Liver (tissue), 8 donors: ENCODE measurements at regions not wholly inside any gene's neighbourhood (a gene's known extent, or its start where the extent isn't known, plus 50 kb on each side); places are given as distances from the start of the nearest gene placed in this dataset.

Experiments used
- DNase-seq: peaks from one replicate; pipeline ENCODE4 v3.0.0-alpha.2; 2017; ENCODE audit warnings: low spot score
- H3K27ac ChIP-seq, 2 donors: one replicate each; pipeline ENCODE4 v1.7.0; 2013; ENCODE audit warnings: inconsistent platforms in 2 of 2, low read length in 2 of 2, control low read depth in 1 of 2, low read depth in 1 of 2, mild to moderate bottlenecking in 1 of 2
- H3K27me3 ChIP-seq, 4 donors: one replicate each; pipeline versions ENCODE4 v1.6.1 to v1.7.0; 2013; ENCODE audit warnings: low read length in 3 of 4, inconsistent platforms in 1 of 4, mild to moderate bottlenecking in 1 of 4, moderate library complexity in 1 of 4; ENCODE audit not compliant: control insufficient read depth in 4 of 4, insufficient read depth in 4 of 4
- H3K36me3 ChIP-seq, 4 donors: one replicate each; pipeline versions ENCODE4 v1.6.1 to v1.7.0; 2013; ENCODE audit warnings: low read length in 3 of 4, mild to moderate bottlenecking in 3 of 4, low read depth in 1 of 4, moderate library complexity in 1 of 4; ENCODE audit not compliant: control insufficient read depth in 4 of 4, insufficient read depth in 3 of 4
- H3K4me1 ChIP-seq, 4 donors: one replicate each; pipeline versions ENCODE4 v1.6.1 to v1.7.0; 2013; ENCODE audit warnings: low read length in 3 of 4, mild to moderate bottlenecking in 3 of 4, moderate library complexity in 1 of 4; ENCODE audit not compliant: control insufficient read depth in 4 of 4, insufficient read depth in 4 of 4
- H3K4me3 ChIP-seq, 3 donors: one replicate each; pipeline versions ENCODE4 v1.6.1 to v1.7.0; 2013; ENCODE audit warnings: low read length in 3 of 3, control low read depth in 1 of 3, low read depth in 1 of 3, mild to moderate bottlenecking in 1 of 3
- H3K9ac ChIP-seq, 2 donors: one replicate each; pipeline ENCODE4 v1.7.0; 2013; ENCODE audit warnings: low read length in 2 of 2, mild to moderate bottlenecking in 2 of 2, moderate library complexity in 2 of 2, control low read depth in 1 of 2, low read depth in 1 of 2
- H3K9me3 ChIP-seq, 4 donors: one replicate each; pipeline versions ENCODE4 v1.6.1 to v1.7.0; 2013; ENCODE audit warnings: low read length in 3 of 4; ENCODE audit not compliant: control insufficient read depth in 4 of 4
- ATF3 ChIP-seq: IDR thresholded peaks from 2 replicates; pipeline ENCODE4 v1.6.1; 2016; ENCODE audit warnings: antibody characterized with exemption
- CTCF ChIP-seq: fragments of 150-350 bp; IDR thresholded peaks from 2 replicates; pipeline ENCODE4 v1.5.1; 2017; ENCODE audit warnings: improper control_type of control experiment, low read depth, low read length; ENCODE audit not compliant: missing input control
- EGR1 ChIP-seq, 2 donors: IDR thresholded peaks; 2 replicates each; pipeline ENCODE4 v1.6.1; 2016 to 2018; ENCODE audit warnings: antibody characterized with exemption in 2 of 2, low read depth in 2 of 2
- FOXA1 ChIP-seq: IDR thresholded peaks from 2 replicates; pipeline ENCODE4 v1.6.1; 2016; ENCODE audit warnings: antibody characterized with exemption
- FOXA2 ChIP-seq: IDR thresholded peaks from 2 replicates; pipeline ENCODE4 v1.6.1; 2016; ENCODE audit warnings: antibody characterized with exemption
- GABPA ChIP-seq, 2 donors: IDR thresholded peaks in 1 of 2; conservative IDR thresholded peaks in 1 of 2; 2 replicates each; pipeline ENCODE4 v1.6.1; 2016; ENCODE audit warnings: antibody characterized with exemption in 2 of 2, mild to moderate bottlenecking in 1 of 2, moderate library complexity in 1 of 2
- HNF4A ChIP-seq, 2 donors: conservative IDR thresholded peaks; 2 replicates each; pipeline ENCODE4 v1.6.1; 2016; ENCODE audit warnings: antibody characterized with exemption in 2 of 2, mild to moderate bottlenecking in 2 of 2
- HNF4G ChIP-seq: IDR thresholded peaks from 2 replicates; pipeline ENCODE4 v1.6.1; 2016; ENCODE audit warnings: antibody characterized with exemption
- JUND ChIP-seq, 2 donors: IDR thresholded peaks; 2 replicates each; pipeline ENCODE4 v1.6.1; 2016; ENCODE audit warnings: antibody characterized with exemption in 2 of 2
- MAX ChIP-seq: IDR thresholded peaks from 2 replicates; pipeline ENCODE4 v1.6.1; 2016; ENCODE audit warnings: antibody characterized with exemption
- NR2F2 ChIP-seq: IDR thresholded peaks from 2 replicates; pipeline ENCODE4 v1.6.1; 2016; ENCODE audit warnings: antibody characterized with exemption
- RAD21 ChIP-seq, 2 donors: IDR thresholded peaks; 2 replicates each; pipeline ENCODE4 v1.6.1; 2016; ENCODE audit warnings: antibody characterized with exemption in 2 of 2, mild to moderate bottlenecking in 2 of 2
- REST ChIP-seq: IDR thresholded peaks from 2 replicates; pipeline ENCODE4 v1.6.1; 2016; ENCODE audit warnings: antibody characterized with exemption, mild to moderate bottlenecking
- RXRA ChIP-seq, 2 donors: IDR thresholded peaks; 2 replicates each; pipeline ENCODE4 v1.6.1; 2017 to 2018; ENCODE audit warnings: antibody characterized with exemption in 2 of 2, mild to moderate bottlenecking in 1 of 2
- SP1 ChIP-seq: IDR thresholded peaks from 2 replicates; pipeline ENCODE4 v1.6.1; 2018; ENCODE audit warnings: antibody characterized with exemption, mild to moderate bottlenecking
- TAF1 ChIP-seq: conservative IDR thresholded peaks from 2 replicates; pipeline ENCODE4 v1.6.1; 2016; ENCODE audit warnings: antibody characterized with exemption, mild to moderate bottlenecking
- YY1 ChIP-seq: IDR thresholded peaks from 2 replicates; pipeline ENCODE4 v1.6.1; 2016; ENCODE audit warnings: antibody characterized with exemption, mild to moderate bottlenecking
- WGBS: extraction: QIAGEN DNeasy Blood & Tissue Kit; methylation state at CpG from one replicate; pipeline ENCODE4 v1.1.7; 2013; 5-methylcytosine and 5-hydroxymethylcytosine counted together
- TF ChIP-seq, protein P1 (sequence below): IDR thresholded peaks from 2 replicates; pipeline ENCODE4 v1.6.1; 2016; ENCODE audit warnings: antibody characterized with exemption
- donor health status: healthy.
- donor health status: healthy.
- donor health status: healthy.
- donor health status: healthy.
- donor health status: healthy.

DNA sequence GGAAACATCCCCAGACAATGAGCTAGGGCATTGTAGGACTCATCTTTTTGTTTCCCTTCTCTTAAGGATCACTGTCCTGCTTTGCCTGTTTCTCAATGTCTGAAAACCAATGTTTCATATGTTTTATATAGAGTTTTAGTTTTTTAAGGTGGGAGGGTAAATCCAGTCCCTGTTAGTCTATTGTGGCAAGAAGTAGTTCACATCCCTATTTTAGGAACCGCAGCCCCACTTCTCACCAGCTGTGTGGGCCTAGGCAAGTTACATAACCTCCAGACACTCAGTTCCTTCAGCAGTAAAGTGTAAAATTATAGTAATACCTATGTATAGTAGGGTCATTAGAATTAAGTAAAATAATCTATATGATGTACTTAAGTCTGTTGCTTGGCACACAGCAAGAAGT lies 105.8 kb upstream of the WLS start (continued):
- TF ChIP-seq, protein P1, sequence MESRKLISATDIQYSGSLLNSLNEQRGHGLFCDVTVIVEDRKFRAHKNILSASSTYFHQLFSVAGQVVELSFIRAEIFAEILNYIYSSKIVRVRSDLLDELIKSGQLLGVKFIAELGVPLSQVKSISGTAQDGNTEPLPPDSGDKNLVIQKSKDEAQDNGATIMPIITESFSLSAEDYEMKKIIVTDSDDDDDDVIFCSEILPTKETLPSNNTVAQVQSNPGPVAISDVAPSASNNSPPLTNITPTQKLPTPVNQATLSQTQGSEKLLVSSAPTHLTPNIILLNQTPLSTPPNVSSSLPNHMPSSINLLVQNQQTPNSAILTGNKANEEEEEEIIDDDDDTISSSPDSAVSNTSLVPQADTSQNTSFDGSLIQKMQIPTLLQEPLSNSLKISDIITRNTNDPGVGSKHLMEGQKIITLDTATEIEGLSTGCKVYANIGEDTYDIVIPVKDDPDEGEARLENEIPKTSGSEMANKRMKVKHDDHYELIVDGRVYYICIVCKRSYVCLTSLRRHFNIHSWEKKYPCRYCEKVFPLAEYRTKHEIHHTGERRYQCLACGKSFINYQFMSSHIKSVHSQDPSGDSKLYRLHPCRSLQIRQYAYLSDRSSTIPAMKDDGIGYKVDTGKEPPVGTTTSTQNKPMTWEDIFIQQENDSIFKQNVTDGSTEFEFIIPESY, result no peak

GRCh38 chr1:68332041-68332440 lies 99.7 kb upstream of the WLS start:
- Histone ChIP-seq H3K27ac (no peak overlapping the region), H3K27me3 (no peaks in the 10 kb centered on the region), H3K4me1 (no peaks in the 10 kb centered on the region), H3K9ac (no peak overlapping the region), H3K4me3 (no peak overlapping the region), H3K9me3 (no peaks in the 10 kb centered on the region), H3K36me3 (no peaks in the 10 kb centered on the region)
- DNase-seq, result no peak
- WGBS, result 74% methylated on average over 4 of the region's 4 CpGs
- TF ChIP-seq JUND (IDR thresholded peaks at IDR 0.05) (no peak), SP1 (no peak), YY1 (no peak), TAF1 (no peak), HNF4A (conservative IDR thresholded peaks at IDR 0.05) (no peak), HNF4G (no peak), ATF3 (no peak), REST (no peak), RXRA (IDR thresholded peaks at IDR 0.05) (no peak), MAX (no peak), RAD21 (IDR thresholded peaks at IDR 0.05) (no peak), EGR1 (IDR thresholded peaks at IDR 0.05; ENCODE audit: low read depth in 2 of 2) (no peak), CTCF (no peak), FOXA2 (no peak), NR2F2 (no peak), FOXA1 (no peak), GABPA (IDR thresholded peaks at IDR 0.05 in 1 of 2, conservative IDR thresholded peaks at IDR 0.05 in 1 of 2) (no peak)
- TF ChIP-seq, protein P1, result no peak
